Endodermal cell (in vitro differentiated cells): ENCODE measurements at regions not wholly inside any gene's neighbourhood (a gene's known extent, or its start where the extent isn't known, plus 50 kb on each side); places are given as distances from the start of the nearest gene placed in this dataset.

ENCODE experiments used
- DNase-seq: peaks from one replicate; pipeline ENCODE4 v3.0.0-alpha.2; 2017
- H3K27ac ChIP-seq: 2 replicates; pipeline ENCODE4 v1.5.1; 2013; ENCODE audit warnings: mild to moderate bottlenecking, low read depth, low read length, moderate library complexity
- H3K27me3 ChIP-seq: 2 replicates; pipeline ENCODE4 v1.6.1; 2013; ENCODE audit warnings: mild to moderate bottlenecking, low read length, moderate library complexity; ENCODE audit not compliant: insufficient read depth, control insufficient read depth, poor library complexity, severe bottlenecking
- H3K36me3 ChIP-seq: 2 replicates; pipeline ENCODE4 v1.7.0; 2013; ENCODE audit warnings: mild to moderate bottlenecking, low read length, moderate library complexity; ENCODE audit not compliant: control insufficient read depth, insufficient read depth
- H3K4me1 ChIP-seq: one replicate; pipeline ENCODE4 v1.7.0; 2013; ENCODE audit warnings: low read length; ENCODE audit not compliant: control insufficient read depth, insufficient read depth
- H3K4me3 ChIP-seq: 2 replicates; pipeline ENCODE4 v1.5.1; 2013; ENCODE audit warnings: mild to moderate bottlenecking, low read length, moderate library complexity
- H3K9ac ChIP-seq: 2 replicates; pipeline ENCODE4 v1.6.1; 2013; ENCODE audit warnings: mild to moderate bottlenecking, low read length, moderate library complexity; ENCODE audit not compliant: poor library complexity, severe bottlenecking; ENCODE audit errors: extremely low read depth
- H3K9me3 ChIP-seq: 2 replicates; pipeline ENCODE4 v1.6.1; 2013; ENCODE audit warnings: mild to moderate bottlenecking, low read length, moderate library complexity; ENCODE audit not compliant: control insufficient read depth
- H3K27ac Mint-ChIP-seq: 2 replicates; pipeline ENCODE4 v1.8.0; 2020; ENCODE audit warnings: mixed read lengths
- H3K27me3 Mint-ChIP-seq: 2 replicates; pipeline ENCODE4 v1.8.0; 2021; ENCODE audit warnings: mild to moderate bottlenecking, mixed read lengths; ENCODE audit not compliant: insufficient read depth
- H3K36me3 Mint-ChIP-seq: 2 replicates; pipeline ENCODE4 v1.8.0; 2020; ENCODE audit warnings: low read depth, mixed read lengths
- H3K4me1 Mint-ChIP-seq: 2 replicates; pipeline ENCODE4 v1.8.0; 2020; ENCODE audit warnings: mixed read lengths
- H3K4me3 Mint-ChIP-seq: 2 replicates; pipeline ENCODE4 v1.8.0; 2020; ENCODE audit warnings: mild to moderate bottlenecking, moderate library complexity, mixed read lengths
- H3K9me3 Mint-ChIP-seq: 2 replicates; pipeline ENCODE4 v1.8.0; 2020; ENCODE audit warnings: mild to moderate bottlenecking, mixed read lengths
- WGBS, 2 experiments: methylation state at CpG; one replicate each; pipeline versions ENCODE4 v1.1.5 to v1.1.7; 2013; ENCODE audit warnings: missing lambda C conversion rate in 2 of 2, mixed read lengths in 1 of 2; ENCODE audit not compliant: insufficient coverage in 1 of 2, insufficient read length in 1 of 2; 5-methylcytosine and 5-hydroxymethylcytosine counted together
- TF ChIP-seq, protein P1 (sequence below): fragments of 200-600 bp; sonication (generic); conservative IDR thresholded peaks from 2 replicates; pipeline ENCODE4 v1.5.0; 2021; ENCODE audit warnings: antibody characterized with exemption, mild to moderate bottlenecking

DNA sequence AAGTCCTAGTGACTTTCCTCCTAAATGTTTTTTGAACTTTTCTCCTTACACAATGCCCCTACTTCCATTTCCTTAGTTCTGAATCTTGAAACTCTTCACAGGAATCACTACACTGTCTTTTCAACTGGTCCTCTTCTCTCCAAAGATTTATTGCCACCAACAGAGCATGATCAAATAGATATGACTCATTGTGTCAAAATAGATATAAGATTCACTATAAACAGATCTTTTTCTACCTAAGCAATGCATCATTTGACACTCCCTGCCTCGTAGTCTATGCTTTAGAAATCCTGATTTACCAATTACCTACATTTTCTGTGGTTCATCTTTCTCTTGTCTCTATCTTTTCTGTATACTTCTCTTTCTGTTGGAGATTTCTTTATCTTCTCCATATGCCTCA lies 789.6 kb upstream of the SLIT2 start:
- Histone ChIP-seq H3K27ac (no peak overlapping the region), H3K4me1 (no peaks in the 10 kb centered on the region), H3K9ac (no peak overlapping the region), H3K4me3 (no peak overlapping the region), H3K27me3 (no peaks in the 10 kb centered on the region), H3K36me3 (no peaks in the 10 kb centered on the region), H3K9me3 (no peaks in the 10 kb centered on the region)
- no peak overlapping the region for H3K27ac Mint-ChIP-seq
- H3K4me1 Mint-ChIP-seq, result no peaks in the 10 kb centered on the region
- no peaks in the 10 kb centered on the region for H3K9me3 Mint-ChIP-seq
- WGBS, 2 experiments, result 44 to 50% methylated on average over 1 of the region's 1 CpG
- DNase-seq, result no peak
- H3K27me3 Mint-ChIP-seq, result no peaks in the 10 kb centered on the region
- TF ChIP-seq, protein P1, sequence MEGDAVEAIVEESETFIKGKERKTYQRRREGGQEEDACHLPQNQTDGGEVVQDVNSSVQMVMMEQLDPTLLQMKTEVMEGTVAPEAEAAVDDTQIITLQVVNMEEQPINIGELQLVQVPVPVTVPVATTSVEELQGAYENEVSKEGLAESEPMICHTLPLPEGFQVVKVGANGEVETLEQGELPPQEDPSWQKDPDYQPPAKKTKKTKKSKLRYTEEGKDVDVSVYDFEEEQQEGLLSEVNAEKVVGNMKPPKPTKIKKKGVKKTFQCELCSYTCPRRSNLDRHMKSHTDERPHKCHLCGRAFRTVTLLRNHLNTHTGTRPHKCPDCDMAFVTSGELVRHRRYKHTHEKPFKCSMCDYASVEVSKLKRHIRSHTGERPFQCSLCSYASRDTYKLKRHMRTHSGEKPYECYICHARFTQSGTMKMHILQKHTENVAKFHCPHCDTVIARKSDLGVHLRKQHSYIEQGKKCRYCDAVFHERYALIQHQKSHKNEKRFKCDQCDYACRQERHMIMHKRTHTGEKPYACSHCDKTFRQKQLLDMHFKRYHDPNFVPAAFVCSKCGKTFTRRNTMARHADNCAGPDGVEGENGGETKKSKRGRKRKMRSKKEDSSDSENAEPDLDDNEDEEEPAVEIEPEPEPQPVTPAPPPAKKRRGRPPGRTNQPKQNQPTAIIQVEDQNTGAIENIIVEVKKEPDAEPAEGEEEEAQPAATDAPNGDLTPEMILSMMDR, result no peak
- H3K36me3 Mint-ChIP-seq, result no peaks in the 10 kb centered on the region
- H3K4me3 Mint-ChIP-seq, result no peak overlapping the region

DNA sequence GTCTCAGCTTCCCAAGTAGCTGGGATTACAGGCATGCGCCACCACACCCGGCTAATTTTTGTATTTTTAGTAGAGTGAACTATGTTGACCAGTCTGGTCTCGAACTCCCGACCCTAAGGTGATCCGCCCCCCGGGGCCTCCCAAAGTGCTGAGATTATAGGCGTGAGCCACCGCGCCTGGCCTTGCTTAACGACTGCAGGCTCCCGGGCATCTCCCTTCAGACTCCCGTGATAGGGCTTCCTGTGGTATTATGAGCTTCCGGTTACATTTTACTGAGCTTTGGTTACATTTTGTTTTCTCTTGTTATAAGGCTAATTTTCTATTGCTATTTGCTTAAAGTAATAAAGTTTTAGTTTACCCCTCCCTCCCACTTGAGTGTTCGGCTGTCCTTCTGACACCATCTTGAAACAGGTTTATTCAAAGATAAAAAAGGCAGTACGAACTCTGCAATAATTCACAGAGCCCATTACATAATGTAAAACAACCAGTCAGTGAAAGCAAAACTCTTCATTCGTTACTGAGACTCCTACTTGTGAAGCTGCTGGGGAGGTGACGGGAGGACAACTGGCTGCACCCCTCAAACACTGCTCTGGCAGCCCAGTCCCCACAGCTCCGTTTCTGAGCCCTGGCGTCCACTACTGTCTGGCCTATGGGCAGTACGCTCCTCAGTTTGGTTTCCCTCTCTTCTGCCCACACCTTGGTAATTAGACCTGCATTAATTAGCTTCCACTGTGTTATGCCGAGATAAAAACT lies 795.7 kb upstream of the SLIT2 start:
- H3K36me3 Mint-ChIP-seq, result peaks cover 2% of the 10 kb centered on the region
- H3K27me3 ChIP-seq, result no peaks in the 10 kb centered on the region
- no peaks in the 10 kb centered on the region for H3K4me1 ChIP-seq
- H3K36me3 ChIP-seq, result no peaks in the 10 kb centered on the region
- no peak overlapping the region for H3K4me3 ChIP-seq
- peaks cover 7% of the 10 kb centered on the region for H3K9me3 Mint-ChIP-seq
- H3K27me3 Mint-ChIP-seq, result no peaks in the 10 kb centered on the region
- DNase-seq, result no peak
- H3K4me3 Mint-ChIP-seq, result no peak overlapping the region
- WGBS, 2 experiments, result 89 to 93% methylated on average over 14 to 21 of the region's 21 CpGs
- TF ChIP-seq, protein P1, result no peak
- no peak overlapping the region for H3K9ac ChIP-seq
- H3K9me3 ChIP-seq, result no peaks in the 10 kb centered on the region
- H3K4me1 Mint-ChIP-seq, result no peaks in the 10 kb centered on the region
- no peak overlapping the region for H3K27ac ChIP-seq
- no peak overlapping the region for H3K27ac Mint-ChIP-seq

DNA sequence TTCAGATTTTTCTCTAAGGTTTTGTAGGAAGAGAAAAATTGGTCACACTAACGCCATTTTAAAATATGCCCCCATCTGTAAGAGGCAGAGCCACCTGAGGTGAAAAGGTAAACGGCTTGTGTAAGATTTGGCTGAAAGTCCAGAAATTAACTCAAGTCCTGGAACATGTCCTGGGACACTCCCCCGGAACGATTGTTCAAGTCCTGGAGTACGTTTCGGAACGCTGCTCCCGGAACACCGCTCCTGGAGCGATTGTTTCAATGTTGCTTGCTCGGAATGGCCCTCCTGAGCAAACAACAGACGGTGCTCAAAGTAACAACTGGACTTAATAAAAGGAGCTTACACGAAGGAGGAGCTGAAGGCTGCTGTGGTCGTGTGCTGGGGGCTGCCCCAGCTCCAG lies 796.5 kb upstream of the SLIT2 start:
- Mint-ChIP-seq H3K27me3 (no peaks in the 10 kb centered on the region), H3K9me3 (peaks cover 7% of the 10 kb centered on the region), H3K4me3 (no peak overlapping the region), H3K36me3 (peaks cover 2% of the 10 kb centered on the region), H3K27ac (no peak overlapping the region), H3K4me1 (no peaks in the 10 kb centered on the region)
- H3K9me3 ChIP-seq, result no peaks in the 10 kb centered on the region
- no peaks in the 10 kb centered on the region for H3K4me1 ChIP-seq
- H3K27ac ChIP-seq, result no peak overlapping the region
- no peak for DNase-seq
- no peaks in the 10 kb centered on the region for H3K36me3 ChIP-seq
- WGBS, 2 experiments, result 92 to 95% methylated on average over 12 to 14 of the region's 14 CpGs
- H3K9ac ChIP-seq, result no peak overlapping the region
- no peak overlapping the region for H3K4me3 ChIP-seq
- TF ChIP-seq, protein P1, result no peak
- no peaks in the 10 kb centered on the region for H3K27me3 ChIP-seq
